ENCODE measurements at regions not wholly inside any gene's neighbourhood (a gene's known extent, or its start where the extent isn't known, plus 50 kb on each side); places are given as distances from the start of the nearest gene placed in this dataset.
A peak's percentile ranks its signal among the peaks of the same experiment; 100 is the strongest.

GRCh38 chr14:94717808-94718207, 52.1 kb downstream of the GSC start:
- no peak for DNase-seq

- DNase-seq = no peak
These were observed 52.9 kb downstream of the GSC start for GRCh38 chr14:94716976-94717375.

GRCh38 chr14:94713115-94713514, 56.8 kb downstream of the GSC start:
- no peak for DNase-seq

DNA sequence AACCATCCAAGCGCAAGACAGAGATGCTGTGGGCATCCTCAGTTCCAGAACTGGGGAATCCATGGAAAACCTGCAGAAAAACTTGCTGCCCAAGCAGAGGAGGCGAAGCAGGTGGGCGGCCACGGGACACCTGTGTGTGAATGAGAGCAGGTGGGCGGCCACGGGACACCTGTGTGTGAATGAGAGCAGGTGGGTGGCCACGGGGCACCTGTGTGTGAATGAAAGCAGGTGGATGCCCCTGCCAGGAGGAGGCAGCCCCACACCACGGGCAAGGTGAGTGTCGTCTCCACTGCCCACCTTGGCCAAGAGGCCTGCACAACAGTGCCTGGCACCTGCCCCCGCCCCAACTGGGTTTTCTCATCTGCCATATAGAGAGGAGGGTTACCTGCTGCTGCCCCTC, 59.2 kb downstream of the GSC start:
- DNase-seq = no peak

DNA sequence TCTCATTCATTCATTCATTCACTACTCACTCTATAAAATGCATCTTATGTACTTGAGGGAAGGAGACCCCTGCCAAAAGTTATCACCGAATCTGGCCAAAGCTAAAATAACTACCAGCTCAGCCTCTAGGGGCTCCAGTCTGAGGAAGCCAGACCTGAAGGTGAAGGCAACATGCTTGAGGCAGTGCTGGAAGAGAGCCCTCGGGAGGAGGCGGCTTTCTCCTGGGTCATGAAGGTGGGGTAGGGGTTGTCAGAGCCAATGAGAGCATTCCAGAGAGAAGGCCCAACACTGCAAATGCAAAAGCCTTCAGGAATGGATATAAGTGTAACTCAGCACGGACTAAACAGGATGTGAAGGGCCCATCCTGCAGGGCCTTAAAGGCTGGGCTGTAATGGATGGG, 62.4 kb downstream of the GSC start:
- no peak for DNase-seq

DNA sequence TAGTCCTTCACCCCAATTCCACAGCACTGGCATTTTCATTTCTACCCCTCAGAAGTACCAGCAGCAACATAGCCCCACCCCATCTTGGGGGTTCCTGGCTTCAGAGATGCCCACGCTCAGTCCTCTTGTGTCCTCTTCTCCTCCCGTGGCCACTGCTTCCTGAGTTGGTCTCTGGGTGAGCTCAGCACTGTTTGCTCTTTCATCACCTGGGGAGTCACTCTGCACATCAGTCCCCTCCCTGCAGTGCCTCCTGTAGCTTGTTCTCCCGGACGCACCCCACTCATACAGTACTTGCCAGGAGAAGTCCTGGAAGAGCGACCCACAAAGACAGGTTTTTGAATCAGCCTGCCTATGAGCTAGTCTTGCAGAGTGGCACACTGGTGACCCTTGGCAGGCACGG, 63.8 kb downstream of the GSC start:
- no peak for DNase-seq

DNA sequence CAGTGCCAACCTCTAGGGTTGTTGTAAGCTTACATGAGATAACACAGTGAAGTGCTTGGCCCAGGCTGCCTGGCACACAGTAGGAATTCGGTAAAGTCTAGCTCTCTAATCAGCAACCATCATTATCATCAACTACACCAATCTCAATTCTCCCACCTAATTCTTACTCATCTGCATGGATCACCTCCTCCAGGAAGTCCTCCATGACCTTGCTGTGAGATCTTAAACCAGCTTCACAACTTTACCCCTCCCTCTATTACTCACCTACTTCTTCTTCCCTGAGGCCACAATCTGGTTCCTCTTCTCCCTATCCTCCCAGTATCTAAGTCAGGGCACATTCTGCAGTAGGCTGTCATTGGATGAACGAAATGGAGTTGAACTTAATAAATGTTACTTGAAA, 67.3 kb downstream of the GSC start:
- DNase-seq = no peak

GRCh38 chr14:94701861-94702370, 68.0 kb downstream of the GSC start:
- no peak for DNase-seq

- DNase-seq = no peak
These were observed 69.6 kb downstream of the GSC start for GRCh38 chr14:94700336-94700735.

GRCh38 chr14:94699831-94700230, 70.1 kb downstream of the GSC start:
- DNase-seq = no peak

- DNase-seq = no peak
These were observed 71.9 kb downstream of the GSC start for GRCh38 chr14:94697773-94698556.

- no peak for DNase-seq
These were observed 73.4 kb downstream of the GSC start for GRCh38 chr14:94696518-94696917.

GRCh38 chr14:94695231-94695630, 74.7 kb downstream of the GSC start:
- DNase-seq = no peak

DNA sequence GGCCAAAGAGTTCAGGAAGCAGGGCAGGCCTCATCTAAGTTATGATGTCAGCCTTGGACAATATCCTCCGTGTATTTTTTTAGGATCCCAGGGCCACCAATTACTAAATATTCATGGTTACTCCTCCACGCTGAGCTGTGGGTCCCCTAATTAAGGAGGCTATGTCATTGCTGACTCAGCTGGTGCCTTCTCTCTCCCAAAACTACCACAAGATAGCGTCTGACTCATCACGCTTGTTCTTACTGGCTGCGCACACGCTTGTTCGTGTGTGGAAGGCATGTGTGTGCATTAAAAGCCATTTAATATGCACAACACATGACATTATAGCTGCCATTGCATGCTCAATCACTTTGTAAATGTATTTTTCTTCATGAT, 78.3 kb downstream of the GSC start:
- no peak for DNase-seq

GRCh38 chr14:94690896-94691659, 78.8 kb downstream of the GSC start:
- no peak for DNase-seq

- DNase-seq = no peak
These were observed 78.3 kb downstream of the SERPINA3 start for GRCh38 chr14:94690486-94690885.

DNA sequence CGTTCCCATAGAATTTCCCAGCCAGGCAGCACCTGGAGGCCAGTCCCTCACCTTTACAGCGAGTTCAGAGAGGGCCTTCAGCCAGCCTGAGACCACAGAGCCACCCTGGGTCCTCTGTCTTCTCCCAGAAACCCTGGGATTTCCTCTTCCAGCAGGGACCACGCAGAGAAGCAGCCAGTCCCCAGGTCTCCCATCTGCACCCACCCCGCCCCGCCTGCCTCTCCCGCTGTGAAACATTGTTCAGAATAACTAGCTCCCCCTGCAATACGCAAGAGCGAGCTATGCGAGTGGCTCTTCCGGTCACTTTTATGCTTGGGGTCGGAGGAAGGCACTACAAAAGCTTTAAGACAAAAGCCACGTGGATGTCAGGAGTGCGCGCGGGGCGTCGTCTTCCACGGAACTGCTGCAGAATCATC, 77.8 kb downstream of the SERPINA3 start:
- no peak for DNase-seq

DNA sequence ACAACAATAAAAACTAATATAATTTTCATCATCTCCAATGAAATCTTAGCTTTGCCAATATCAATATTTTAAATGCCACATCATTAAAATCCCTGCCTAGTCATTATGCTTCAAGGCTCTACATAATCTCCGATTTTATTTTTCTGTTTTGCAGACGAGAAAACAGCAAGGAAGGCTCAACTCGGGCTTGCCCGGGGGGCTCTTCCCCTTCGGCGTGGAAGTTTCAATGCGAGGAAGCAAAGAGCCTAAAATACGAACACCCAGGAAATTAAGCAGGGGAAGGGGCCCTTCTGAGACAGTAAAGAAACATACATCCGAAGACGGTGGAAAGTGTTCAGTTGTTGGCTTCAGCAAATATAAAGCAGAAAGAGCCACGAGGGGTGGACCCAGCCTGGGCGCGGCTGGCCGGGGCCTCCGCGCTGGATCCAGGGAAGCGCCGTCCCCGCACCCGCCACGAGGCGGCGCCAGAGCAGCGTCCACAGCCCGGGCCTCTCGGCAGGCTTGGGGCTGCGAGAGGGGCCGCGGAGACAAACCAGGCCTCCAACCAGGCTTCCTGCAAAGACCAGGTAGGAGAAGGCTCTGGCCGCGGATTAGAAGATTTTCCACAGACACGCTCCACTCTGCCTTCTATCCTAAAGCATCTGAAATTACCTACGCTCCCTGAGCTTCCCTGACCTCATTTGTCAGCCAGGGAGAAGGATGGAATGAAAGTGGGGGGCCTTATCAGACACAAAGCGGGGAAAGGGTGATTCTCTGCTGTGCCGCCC, 77.2 kb downstream of the SERPINA3 start:
- DNase-seq = peak; percentile 52

GRCh38 chr14:94686511-94687160, 74.4 kb downstream of the SERPINA3 start:
- no peak for DNase-seq

- no peak for DNase-seq
These were observed 73.7 kb downstream of the SERPINA3 start for GRCh38 chr14:94685681-94686485.

DNA sequence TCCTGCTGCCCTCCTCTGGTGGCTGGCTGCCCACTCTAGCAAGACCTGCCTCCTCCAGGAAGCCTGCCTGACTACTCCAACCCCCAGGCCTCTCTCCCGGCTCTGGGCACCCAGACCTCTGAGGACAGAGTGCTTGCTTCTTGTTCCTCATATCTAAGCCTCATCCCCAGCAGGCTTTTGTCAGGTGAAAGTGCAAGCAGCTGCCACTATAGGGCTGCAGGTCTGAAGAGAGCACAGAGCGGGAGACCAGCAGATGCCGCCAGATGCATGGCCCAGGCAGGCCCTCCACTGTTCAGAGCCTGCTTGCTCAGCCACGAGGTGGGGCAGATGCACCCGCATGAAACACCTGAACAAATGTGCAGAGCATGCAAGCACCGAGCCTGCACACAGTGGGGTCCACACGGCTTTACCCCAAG, 73.0 kb downstream of the SERPINA3 start:
- DNase-seq = no peak

DNA sequence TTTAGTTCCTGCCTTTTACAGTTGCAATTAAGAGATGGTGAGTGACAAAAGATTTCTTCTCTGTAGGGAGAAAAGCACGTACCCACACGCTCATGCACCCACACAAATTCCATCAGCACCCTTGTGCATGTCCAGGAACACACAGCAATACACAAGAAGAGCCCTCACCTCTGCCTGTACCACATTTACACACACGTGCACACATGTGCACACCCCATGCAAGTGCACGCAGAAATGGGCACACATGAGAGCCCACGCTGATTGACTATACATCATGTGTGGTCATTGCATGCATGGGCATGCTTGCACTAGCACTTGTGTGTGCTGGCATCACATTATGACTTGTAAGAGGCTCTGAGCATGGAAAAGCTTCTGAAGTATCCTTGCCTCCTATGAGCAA, 70.5 kb downstream of the SERPINA3 start:
- DNase-seq = no peak
